H1 (cell line): ENCODE measurements at regions not wholly inside any gene's neighbourhood (a gene's known extent, or its start where the extent isn't known, plus 50 kb on each side); places are given as distances from the start of the nearest gene placed in this dataset.

Experiments
- CTCF ChIA-PET: fragments of 300-600 bp; sonication (Branson Sonifier 250); formaldehyde crosslinking; loops from one replicate; lab custom pipeline; 2021; ENCODE audit not compliant: partially characterized antibody; lab: Charles Lee
- POLR2A ChIA-PET: fragments of 300-600 bp; sonication (Branson Sonifier 250); formaldehyde crosslinking; loops from one replicate; lab custom pipeline; 2021; ENCODE audit warnings: inconsistent platforms; ENCODE audit not compliant: partially characterized antibody; lab: Charles Lee
- DNase-seq, 2 experiments: peaks; one replicate each; pipeline versions ENCODE4 v3.0.0 to v3.0.0-alpha.2; 2010 to 2022; ENCODE audit warnings: low spot score in 2 of 2, low read depth in 1 of 2, mixed read lengths in 1 of 2
- FAIRE-seq: peaks from 2 replicates; lab custom pipeline; 2011; peaks lifted over from hg19 to GRCh38; lab: Jason Lieb, UNC
- H2AFZ ChIP-seq: 2 replicates; pipeline ENCODE4 v1.8.1; 2012; ENCODE audit warnings: low read length, inconsistent platforms
- H2AK5ac ChIP-seq: 2 replicates; pipeline ENCODE4 v1.6.1; 2013; ENCODE audit warnings: low read depth, low read length
- H2BK120ac ChIP-seq: replicated peaks from 2 replicates; pipeline ENCODE3; 2013; ENCODE audit warnings: low read depth, low read length, inconsistent platforms
- H2BK12ac ChIP-seq: 2 replicates; pipeline ENCODE4 v1.6.1; 2013; ENCODE audit warnings: low read depth, low read length
- H2BK15ac ChIP-seq: 2 replicates; pipeline ENCODE4 v1.6.1; 2013; ENCODE audit warnings: low read length
- H2BK20ac ChIP-seq: 2 replicates; pipeline ENCODE4 v1.6.1; 2013; ENCODE audit warnings: low read length
- H2BK5ac ChIP-seq: 2 replicates; pipeline ENCODE4 v1.6.1; 2013; ENCODE audit warnings: low read depth, low read length
- H3K14ac ChIP-seq: 2 replicates; pipeline ENCODE4 v1.6.1; 2013; ENCODE audit warnings: inconsistent platforms; ENCODE audit not compliant: insufficient read length
- H3K18ac ChIP-seq: 2 replicates; pipeline ENCODE4 v1.6.1; 2013; ENCODE audit warnings: low read length; ENCODE audit errors: extremely low read depth
- H3K23ac ChIP-seq: 2 replicates; pipeline ENCODE4 v1.6.1; 2013; ENCODE audit warnings: inconsistent platforms; ENCODE audit not compliant: insufficient read length
- H3K23me2 ChIP-seq: 2 replicates; pipeline ENCODE4 v1.6.1; 2013; ENCODE audit warnings: low read depth, low read length
- H3K27ac ChIP-seq: 2 replicates; pipeline ENCODE4 v1.6.1; 2011; ENCODE audit warnings: low read depth, low read length, inconsistent platforms
- H3K27me3 ChIP-seq, 4 experiments: replicated peaks in 1 of 4; 1 replicate in 1 of 4; 2 replicates in 3 of 4; pipeline versions ENCODE4 v1.6.1 to v1.8.1; 2011 to 2013; ENCODE audit warnings: low read length in 3 of 4, mild to moderate bottlenecking in 3 of 4, inconsistent platforms in 2 of 4, mixed read lengths in 2 of 4, moderate library complexity in 1 of 4; ENCODE audit not compliant: control insufficient read depth in 3 of 4, insufficient read depth in 3 of 4; ENCODE audit errors: extremely low read depth in 1 of 4
- H3K36me3 ChIP-seq, 4 experiments: 2 replicates each; pipeline versions ENCODE4 v1.6.1 to v1.8.1; 2011 to 2013; ENCODE audit warnings: mild to moderate bottlenecking in 4 of 4, low read length in 3 of 4, moderate library complexity in 2 of 4, control low read depth in 1 of 4, inconsistent platforms in 1 of 4; ENCODE audit not compliant: insufficient read depth in 4 of 4, control insufficient read depth in 2 of 4
- H3K4ac ChIP-seq: replicated peaks from 2 replicates; pipeline ENCODE3; 2013; ENCODE audit warnings: low read length, low read depth, mixed read lengths, inconsistent platforms; ENCODE audit not compliant: insufficient read length
- H3K4me1 ChIP-seq, 4 experiments: replicated peaks in 1 of 4; 1 replicate in 1 of 4; 2 replicates in 3 of 4; pipeline versions ENCODE4 v1.6.1 to v1.8.1; 2011 to 2013; ENCODE audit warnings: low read length in 3 of 4, inconsistent platforms in 2 of 4, mixed read lengths in 1 of 4; ENCODE audit not compliant: insufficient read depth in 4 of 4, control insufficient read depth in 3 of 4
- H3K4me2 ChIP-seq, 2 experiments: 2 replicates each; pipeline versions ENCODE4 v1.6.1 to v1.8.1; 2011 to 2013; ENCODE audit warnings: low read depth in 2 of 2, low read length in 2 of 2, control low read depth in 1 of 2, inconsistent platforms in 1 of 2, mild to moderate bottlenecking in 1 of 2; ENCODE audit not compliant: insufficient read depth in 1 of 2
- H3K4me3 ChIP-seq, 4 experiments: fragments of 200-600, 300-600 bp in 1 of 4; sonication (generic), shearing (Covaris generic), sonication (Bioruptor Twin) in 1 of 4; 2 replicates each; pipeline versions ENCODE4 v1.5.1 to v1.8.1; 2011 to 2016; ENCODE audit warnings: low read length in 4 of 4, low read depth in 3 of 4, control low read depth in 2 of 4, inconsistent platforms in 2 of 4, mild to moderate bottlenecking in 2 of 4, mixed read lengths in 1 of 4, moderate library complexity in 1 of 4; ENCODE audit not compliant: insufficient read depth in 2 of 4; ENCODE audit errors: extremely low read depth in 1 of 4
- H3K56ac ChIP-seq: replicated peaks from 2 replicates; pipeline ENCODE3; 2013; ENCODE audit warnings: low read depth, mild to moderate bottlenecking, mixed read lengths, low read length, inconsistent platforms; ENCODE audit not compliant: insufficient read length
- H3K79me1 ChIP-seq: 2 replicates; pipeline ENCODE4 v1.6.1; 2013; ENCODE audit warnings: low read depth, low read length, control low read depth
- H3K79me2 ChIP-seq, 2 experiments: 2 replicates each; pipeline versions ENCODE4 v1.6.1 to v1.8.1; 2012 to 2013; ENCODE audit warnings: low read length in 2 of 2, mild to moderate bottlenecking in 2 of 2, inconsistent platforms in 1 of 2; ENCODE audit not compliant: insufficient read depth in 2 of 2, control insufficient read depth in 1 of 2
- H3K9ac ChIP-seq, 4 experiments: replicated peaks in 1 of 4; 1 replicate in 1 of 4; 2 replicates in 3 of 4; pipeline versions ENCODE4 v1.6.1 to v1.8.1; 2011 to 2013; ENCODE audit warnings: low read depth in 3 of 4, low read length in 3 of 4, control low read depth in 2 of 4, mild to moderate bottlenecking in 2 of 4, moderate library complexity in 2 of 4, inconsistent platforms in 1 of 4; ENCODE audit errors: extremely low read depth in 1 of 4
- H3K9me3 ChIP-seq, 2 experiments: 2 replicates each; pipeline versions ENCODE4 v1.6.1 to v1.8.1; 2012 to 2013; ENCODE audit warnings: mild to moderate bottlenecking in 2 of 2, moderate library complexity in 2 of 2, control low read depth in 1 of 2, inconsistent platforms in 1 of 2, low read depth in 1 of 2, low read length in 1 of 2, mixed read lengths in 1 of 2; ENCODE audit not compliant: insufficient read depth in 2 of 2
- H4K20me1 ChIP-seq, 2 experiments: replicated peaks in 1 of 2; 2 replicates each; pipeline versions ENCODE3 to v1.8.1; 2011 to 2013; ENCODE audit warnings: inconsistent platforms in 2 of 2, low read length in 2 of 2, mild to moderate bottlenecking in 1 of 2; ENCODE audit not compliant: insufficient read depth in 2 of 2, control insufficient read depth in 1 of 2
- H4K5ac ChIP-seq: 2 replicates; pipeline ENCODE4 v1.6.1; 2013; ENCODE audit warnings: low read length, low read depth, mixed read lengths, inconsistent platforms; ENCODE audit not compliant: insufficient read length
- H4K8ac ChIP-seq: 2 replicates; pipeline ENCODE4 v1.8.0; 2013; ENCODE audit warnings: mild to moderate bottlenecking, moderate library complexity, low read length, inconsistent platforms; ENCODE audit not compliant: insufficient read depth; ENCODE audit errors: extremely low read depth
- H4K91ac ChIP-seq: replicated peaks from 2 replicates; pipeline ENCODE3; 2013; ENCODE audit warnings: low read length, mixed read lengths, inconsistent platforms; ENCODE audit not compliant: insufficient read length
- JUN ChIP-seq: IDR thresholded peaks from 2 replicates; pipeline ENCODE4 v1.6.1; 2011; ENCODE audit warnings: low read depth, mild to moderate bottlenecking, improper control_type of control experiment, low read length
- RAD21 ChIP-seq, 2 experiments: IDR thresholded peaks in 1 of 2; conservative IDR thresholded peaks in 1 of 2; 2 replicates each; pipeline ENCODE4 v1.6.1; 2011; ENCODE audit warnings: low read depth in 2 of 2, low read length in 2 of 2, improper control_type of control experiment in 1 of 2, inconsistent platforms in 1 of 2, mild to moderate bottlenecking in 1 of 2, moderate library complexity in 1 of 2
- RBBP5 ChIP-seq: IDR thresholded peaks from 2 replicates; pipeline ENCODE4 v1.7.1; 2012; ENCODE audit warnings: low read depth, mild to moderate bottlenecking, inconsistent platforms, low read length, moderate library complexity, borderline replicate concordance
- WGBS, 2 experiments: shearing (Covaris generic) in 1 of 2; methylation state at CpG; one replicate each; pipeline versions ENCODE4 v1.1.6 to v1.1.7; 2013 to 2015; ENCODE audit warnings: low lambda C conversion rate in 2 of 2, mixed read lengths in 2 of 2, inconsistent platforms in 1 of 2, low coverage in 1 of 2, missing lambda C conversion rate in 1 of 2; ENCODE audit not compliant: insufficient replicate concordance in 2 of 2, insufficient coverage in 1 of 2, insufficient read length in 1 of 2; ENCODE audit errors: extremely low coverage in 1 of 2, missing lambda C conversion rate in 1 of 2; 5-methylcytosine and 5-hydroxymethylcytosine counted together

- H3K56ac ChIP-seq: no peak overlapping the region
- H3K27me3 ChIP-seq: no peaks in the 10 kb centered on the region
- no peak overlapping the region for H2BK5ac ChIP-seq
- no peak overlapping the region for H3K23ac ChIP-seq
- no peaks in the 10 kb centered on the region; the same call in 1 of the 2 replicates for H3K23me2 ChIP-seq
- H3K9me3 ChIP-seq: no peaks in the 10 kb centered on the region
- H2BK12ac ChIP-seq: no peak overlapping the region
- no peaks in the 10 kb centered on the region for H4K20me1 ChIP-seq
- DNase-seq (no peak), FAIRE-seq (peak; percentile 28)
- no peak overlapping the region for H3K18ac ChIP-seq
- no peak overlapping the region; a peak in 1 of 4 replicates for H3K4me2 ChIP-seq
- H3K14ac ChIP-seq: no peak overlapping the region
- no peaks in the 10 kb centered on the region for H3K79me1 ChIP-seq
- H3K36me3 ChIP-seq: no peaks in the 10 kb centered on the region
- H3K4me1 ChIP-seq: peaks cover 0 to 4% (median 2%) of the 10 kb centered on the region in 4 experiments; a peak in 2 of 7 replicates
- H4K8ac ChIP-seq: no peak overlapping the region
- no peak overlapping the region for H2BK15ac ChIP-seq
- no peak overlapping the region for H4K5ac ChIP-seq
- H4K91ac ChIP-seq: no peak overlapping the region
- H2AFZ ChIP-seq: no peak overlapping the region
- CTCF ChIA-PET: interaction anchor here (1.5 kb wide), 1 partner anchor 104 kb away, joined by 10 read pairs; no protein-coding TSS in a partner anchor
- H3K79me2 ChIP-seq: no peaks in the 10 kb centered on the region
- no peak overlapping the region for H3K9ac ChIP-seq
- no peak overlapping the region for H2BK20ac ChIP-seq
- TF ChIP-seq JUN: no peak
- no peak for TF ChIP-seq RBBP5
- TF ChIP-seq RAD21 (IDR thresholded peaks at IDR 0.05 in 1 of 2, conservative IDR thresholded peaks at IDR 0.05 in 1 of 2; ENCODE audit: low read depth in 2 of 2, low read length in 2 of 2): 0 out of 4 replicates have a peak, but pooled peaks of 1 of the 2 experiments have one; percentile 4
- TF ChIP-seq, all 59 proteins: peak for 1
- POLR2A ChIA-PET: no interaction called here
- no peak overlapping the region for H2AK5ac ChIP-seq
- H3K27ac ChIP-seq: no peak overlapping the region
- H3K4me3 ChIP-seq: no peak overlapping the region
- no peak overlapping the region for H3K4ac ChIP-seq
- no peak overlapping the region for H2BK120ac ChIP-seq
- 74% methylated on average over 2 of the region's 2 CpGs; no CpG with 5 or more reads in 1 of the 2 experiments for WGBS, 2 experiments
Measured at GRCh38 chr3:34364335-34364734, 565.9 kb downstream of the PDCD6IP start.
